ENCODE measurements at regions not wholly inside any gene's neighbourhood (a gene's known extent, or its start where the extent isn't known, plus 50 kb on each side); places are given as distances from the start of the nearest gene placed in this dataset.

GRCh38 chr19:28532765-28533341 lies 680.1 kb downstream of the UQCRFS1 start:
- H3K9me3 ChIP-seq: no peaks in the 10 kb centered on the region
- TF ChIP-seq CTCF (IDR thresholded peaks at IDR 0.05): no peak
- no peak overlapping the region for H3K27ac ChIP-seq
- H3K4me3 ChIP-seq: no peak overlapping the region
- no peaks in the 10 kb centered on the region for H3K27me3 ChIP-seq
- H3K36me3 ChIP-seq: no peaks in the 10 kb centered on the region
- intact Hi-C loops (cut with DNase I): no loop called here
- no peak overlapping the region for H3K9ac ChIP-seq (ENCODE audit: low read depth in 2 of 2, low read length in 2 of 2)
- DNase-seq: no peak
- H3K4me1 ChIP-seq: no peaks in the 10 kb centered on the region

- no peak overlapping the region for H3K9ac ChIP-seq (ENCODE audit: low read depth in 2 of 2, low read length in 2 of 2)
- no peak for DNase-seq
- no peak overlapping the region for H3K4me3 ChIP-seq
- H3K27me3 ChIP-seq: no peaks in the 10 kb centered on the region
- no peaks in the 10 kb centered on the region for H3K4me1 ChIP-seq
- no peaks in the 10 kb centered on the region for H3K36me3 ChIP-seq
- TF ChIP-seq CTCF (IDR thresholded peaks at IDR 0.05): no peak
- no peak overlapping the region for H3K27ac ChIP-seq
- intact Hi-C loops (cut with DNase I): no loop called here
- no peaks in the 10 kb centered on the region for H3K9me3 ChIP-seq
Measured at GRCh38 chr19:28531979-28532378, 681.0 kb downstream of the UQCRFS1 start.

- no peaks in the 10 kb centered on the region for H3K36me3 ChIP-seq
- no peaks in the 10 kb centered on the region for H3K9me3 ChIP-seq
- no peak overlapping the region for H3K4me3 ChIP-seq
- TF ChIP-seq CTCF (IDR thresholded peaks at IDR 0.05): no peak
- no peak overlapping the region for H3K9ac ChIP-seq (ENCODE audit: low read depth in 2 of 2, low read length in 2 of 2)
- DNase-seq: no peak
- no peaks in the 10 kb centered on the region for H3K27me3 ChIP-seq
- H3K27ac ChIP-seq: no peak overlapping the region
- H3K4me1 ChIP-seq: no peaks in the 10 kb centered on the region
- intact Hi-C loops (cut with DNase I): no loop called here
Measured at GRCh38 chr19:28530406-28531035, 682.4 kb downstream of the UQCRFS1 start.

- no peak for TF ChIP-seq CTCF (IDR thresholded peaks at IDR 0.05)
- H3K4me1 ChIP-seq: no peaks in the 10 kb centered on the region
- H3K4me3 ChIP-seq: no peak overlapping the region
- no peak overlapping the region for H3K9ac ChIP-seq (ENCODE audit: low read depth in 2 of 2, low read length in 2 of 2)
- no peaks in the 10 kb centered on the region for H3K27me3 ChIP-seq
- no peak overlapping the region for H3K27ac ChIP-seq
- no peak for DNase-seq
- intact Hi-C loops (cut with DNase I): no loop called here
- no peaks in the 10 kb centered on the region for H3K9me3 ChIP-seq
- no peaks in the 10 kb centered on the region for H3K36me3 ChIP-seq
Measured at GRCh38 chr19:28526038-28526437, 686.9 kb downstream of the UQCRFS1 start.

GRCh38 chr19:28523619-28524018 lies 689.3 kb downstream of the UQCRFS1 start:
- H3K4me3 ChIP-seq: no peak overlapping the region
- no peak for TF ChIP-seq CTCF (IDR thresholded peaks at IDR 0.05)
- H3K9ac ChIP-seq (ENCODE audit: low read depth in 2 of 2, low read length in 2 of 2): no peak overlapping the region
- DNase-seq: no peak
- no peak overlapping the region for H3K27ac ChIP-seq
- intact Hi-C loops (cut with DNase I): no loop called here
- no peaks in the 10 kb centered on the region for H3K36me3 ChIP-seq
- H3K4me1 ChIP-seq: no peaks in the 10 kb centered on the region
- no peaks in the 10 kb centered on the region for H3K9me3 ChIP-seq
- H3K27me3 ChIP-seq: no peaks in the 10 kb centered on the region
